Inferior parietal cortex (tissue), 1 donor: ENCODE measurements at regions not wholly inside any gene's neighbourhood (a gene's known extent, or its start where the extent isn't known, plus 50 kb on each side); places are given as distances from the start of the nearest gene placed in this dataset.

ENCODE experiments used
- DNase-seq: peaks from one replicate; pipeline ENCODE4 v3.0.0-alpha.2; 2016; ENCODE audit errors: extremely low spot score

- no peak for DNase-seq
Observed at GRCh38 chr11:104594228-104594958, 303.9 kb downstream of the CASP12 start.

GRCh38 chr11:104588970-104589369 lies 309.3 kb downstream of the CASP12 start:
- DNase-seq: no peak

GRCh38 chr11:104588446-104588845 lies 309.8 kb downstream of the CASP12 start:
- no peak for DNase-seq

- no peak for DNase-seq
Observed at GRCh38 chr11:104584823-104585222, 313.4 kb downstream of the CASP12 start.

- no peak for DNase-seq
Observed at GRCh38 chr11:104583857-104584256, 314.4 kb downstream of the CASP12 start.

GRCh38 chr11:104582431-104582830 lies 315.8 kb downstream of the CASP12 start:
- DNase-seq: no peak

- no peak for DNase-seq
Observed at GRCh38 chr11:104581246-104581980, 316.8 kb downstream of the CASP12 start.

GRCh38 chr11:104573441-104573990 lies 324.7 kb downstream of the CASP12 start:
- no peak for DNase-seq

GRCh38 chr11:104572279-104572678 lies 326.0 kb downstream of the CASP12 start:
- no peak for DNase-seq

- no peak for DNase-seq
Observed at GRCh38 chr11:104570078-104570701, 328.1 kb downstream of the CASP12 start.

- DNase-seq: no peak
Observed at GRCh38 chr11:104565583-104565961, 332.7 kb downstream of the CASP12 start.

GRCh38 chr11:104564921-104565582 lies 333.2 kb downstream of the CASP12 start:
- DNase-seq: no peak

GRCh38 chr11:104556606-104557301 lies 341.5 kb downstream of the CASP12 start:
- no peak for DNase-seq

GRCh38 chr11:104549019-104549418 lies 349.2 kb downstream of the CASP12 start:
- no peak for DNase-seq

GRCh38 chr11:104547996-104548661 lies 350.1 kb downstream of the CASP12 start:
- no peak for DNase-seq

- no peak for DNase-seq
Observed at GRCh38 chr11:104546501-104546900, 351.8 kb downstream of the CASP12 start.

GRCh38 chr11:104541701-104542100 lies 356.6 kb downstream of the CASP12 start:
- DNase-seq: no peak

- no peak for DNase-seq
Observed at GRCh38 chr11:104538313-104538712, 359.9 kb downstream of the CASP12 start.

- DNase-seq: no peak
Observed at GRCh38 chr11:104534278-104534677, 364.0 kb downstream of the CASP12 start.

GRCh38 chr11:104531894-104532293 lies 366.4 kb downstream of the CASP12 start:
- DNase-seq: no peak

- no peak for DNase-seq
Observed at GRCh38 chr11:104531075-104531474, 367.1 kb upstream of the PDGFD start.
